ENCODE measurements at regions not wholly inside any gene's neighbourhood (a gene's known extent, or its start where the extent isn't known, plus 50 kb on each side); places are given as distances from the start of the nearest gene placed in this dataset.
"Not testable (repeated sequence)": the region's sequence is repeated elsewhere in the genome, so short reads cannot be mapped to it uniquely, and the experiment has no call there.

DNA sequence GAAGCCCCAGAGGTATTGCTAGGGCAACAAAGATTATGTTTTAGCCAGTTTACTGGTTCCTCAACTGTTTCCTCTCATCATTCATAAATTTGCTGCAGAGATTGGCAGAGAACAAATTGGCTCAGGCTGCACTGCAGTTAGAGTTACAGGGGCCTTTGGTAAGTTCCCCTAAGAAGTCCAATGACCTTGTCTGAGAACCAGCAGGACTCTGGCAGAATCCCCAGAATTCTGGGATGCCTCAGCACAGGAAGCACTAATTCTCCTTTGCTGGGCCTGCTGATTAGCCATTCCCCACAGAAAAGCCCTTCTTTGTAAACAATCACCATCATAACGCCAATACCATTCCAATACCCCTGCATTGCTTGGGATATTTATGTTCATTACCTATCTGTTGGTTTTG is 151.3 kb downstream of the USP46 start:
- Mint-ChIP-seq H3K4me1 (ENCODE audit: unreplicated experiment) (no peaks in the 10 kb centered on the region), H3K27me3 (ENCODE audit: unreplicated experiment) (peaks cover 23% of the 10 kb centered on the region), H3K4me3 (ENCODE audit: unreplicated experiment) (no peak overlapping the region), H3K36me3 (ENCODE audit: unreplicated experiment) (no peaks in the 10 kb centered on the region), H3K27ac (ENCODE audit: unreplicated experiment) (no peak overlapping the region), H3K9me3 (ENCODE audit: unreplicated experiment) (no peaks in the 10 kb centered on the region)
- TF ChIP-seq, protein P1, sequence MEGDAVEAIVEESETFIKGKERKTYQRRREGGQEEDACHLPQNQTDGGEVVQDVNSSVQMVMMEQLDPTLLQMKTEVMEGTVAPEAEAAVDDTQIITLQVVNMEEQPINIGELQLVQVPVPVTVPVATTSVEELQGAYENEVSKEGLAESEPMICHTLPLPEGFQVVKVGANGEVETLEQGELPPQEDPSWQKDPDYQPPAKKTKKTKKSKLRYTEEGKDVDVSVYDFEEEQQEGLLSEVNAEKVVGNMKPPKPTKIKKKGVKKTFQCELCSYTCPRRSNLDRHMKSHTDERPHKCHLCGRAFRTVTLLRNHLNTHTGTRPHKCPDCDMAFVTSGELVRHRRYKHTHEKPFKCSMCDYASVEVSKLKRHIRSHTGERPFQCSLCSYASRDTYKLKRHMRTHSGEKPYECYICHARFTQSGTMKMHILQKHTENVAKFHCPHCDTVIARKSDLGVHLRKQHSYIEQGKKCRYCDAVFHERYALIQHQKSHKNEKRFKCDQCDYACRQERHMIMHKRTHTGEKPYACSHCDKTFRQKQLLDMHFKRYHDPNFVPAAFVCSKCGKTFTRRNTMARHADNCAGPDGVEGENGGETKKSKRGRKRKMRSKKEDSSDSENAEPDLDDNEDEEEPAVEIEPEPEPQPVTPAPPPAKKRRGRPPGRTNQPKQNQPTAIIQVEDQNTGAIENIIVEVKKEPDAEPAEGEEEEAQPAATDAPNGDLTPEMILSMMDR (IDR thresholded peaks at IDR 0.05): no peak
- DNase-seq (ENCODE audit: extremely low spot score, unreplicated experiment): no peak

DNA sequence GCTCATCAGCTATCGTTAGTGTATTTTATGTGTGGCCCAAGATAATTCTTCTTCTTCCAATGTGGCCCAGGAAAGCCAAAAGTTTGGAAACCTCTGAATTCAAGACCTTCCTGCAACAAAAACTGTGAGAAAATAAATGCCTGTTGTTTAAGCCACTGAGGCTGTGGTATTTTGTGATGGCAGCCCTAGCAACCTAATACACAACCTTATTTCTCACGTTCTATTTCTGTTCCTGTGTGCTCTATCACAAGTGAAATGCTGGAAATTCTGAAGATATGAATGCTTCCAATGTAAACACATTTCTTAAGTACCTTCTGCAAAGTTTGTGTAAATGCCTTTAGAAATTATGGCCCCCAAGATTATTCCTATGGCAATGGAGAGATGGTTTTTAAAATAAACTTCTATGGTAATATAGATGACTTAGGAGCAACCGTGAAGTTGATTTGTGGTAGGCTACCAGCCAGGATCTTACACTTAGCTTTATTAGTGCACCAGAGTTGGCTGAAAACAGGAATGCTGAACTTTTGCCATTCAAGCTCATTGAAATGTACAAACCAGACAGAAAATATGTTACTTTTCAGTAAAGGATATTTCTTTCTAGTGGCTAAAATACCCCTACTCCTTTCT is 148.0 kb downstream of the USP46 start:
- Mint-ChIP-seq H3K4me1 (ENCODE audit: unreplicated experiment) (no peaks in the 10 kb centered on the region), H3K4me3 (ENCODE audit: unreplicated experiment) (no peak overlapping the region), H3K36me3 (ENCODE audit: unreplicated experiment) (no peaks in the 10 kb centered on the region), H3K27me3 (ENCODE audit: unreplicated experiment) (peaks cover 6% of the 10 kb centered on the region), H3K27ac (ENCODE audit: unreplicated experiment) (no peak overlapping the region), H3K9me3 (ENCODE audit: unreplicated experiment) (no peaks in the 10 kb centered on the region)
- TF ChIP-seq, protein P1 (IDR thresholded peaks at IDR 0.05): no peak
- DNase-seq (ENCODE audit: extremely low spot score, unreplicated experiment): no peak

DNA sequence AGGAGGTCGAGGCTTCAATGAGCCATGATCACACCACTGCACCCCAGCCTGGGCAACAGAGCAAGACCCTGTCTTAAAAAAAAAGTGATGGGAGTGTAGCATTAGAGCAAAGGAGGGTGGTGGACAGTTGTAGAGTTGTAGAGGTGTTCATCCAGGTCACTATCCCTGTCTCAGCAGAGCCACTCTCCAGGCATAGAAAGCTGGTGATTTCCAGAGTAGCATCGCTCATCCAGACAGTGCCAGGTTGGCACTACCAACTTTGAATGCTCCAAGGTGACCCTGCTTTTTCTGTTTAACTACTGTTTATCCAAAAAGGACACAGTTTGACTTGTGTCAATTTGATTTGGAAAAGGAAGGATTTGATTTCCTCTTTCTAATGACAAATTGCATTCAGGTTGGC is 147.3 kb downstream of the USP46 start:
- TF ChIP-seq, protein P1 (IDR thresholded peaks at IDR 0.05): no peak
- no peak for DNase-seq (ENCODE audit: extremely low spot score, unreplicated experiment)
- Mint-ChIP-seq H3K9me3 (ENCODE audit: unreplicated experiment) (no peaks in the 10 kb centered on the region), H3K27ac (ENCODE audit: unreplicated experiment) (no peak overlapping the region), H3K4me1 (ENCODE audit: unreplicated experiment) (no peaks in the 10 kb centered on the region), H3K36me3 (ENCODE audit: unreplicated experiment) (no peaks in the 10 kb centered on the region), H3K27me3 (ENCODE audit: unreplicated experiment) (peaks cover 3% of the 10 kb centered on the region), H3K4me3 (ENCODE audit: unreplicated experiment) (no peak overlapping the region)

DNA sequence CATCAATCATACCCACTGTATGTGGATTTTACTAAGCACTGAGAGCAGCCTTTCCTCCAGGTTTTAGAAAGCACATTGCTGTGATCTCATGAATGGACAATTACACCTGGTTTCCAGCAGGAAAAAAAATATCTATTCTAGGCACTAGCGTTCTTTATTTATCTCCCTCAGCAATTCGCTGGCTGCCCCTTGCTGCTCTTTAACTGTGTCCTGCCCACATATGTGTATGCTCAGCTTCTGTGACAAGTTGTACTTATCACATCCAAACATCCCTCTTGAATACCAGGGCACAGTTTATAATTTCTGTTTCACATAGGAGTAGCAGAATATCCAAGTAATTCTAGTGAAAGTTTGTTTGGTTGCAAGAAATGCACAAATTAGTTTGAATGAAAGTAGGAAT is 146.8 kb downstream of the USP46 start:
- no peak for DNase-seq (ENCODE audit: extremely low spot score, unreplicated experiment)
- no peaks in the 10 kb centered on the region for H3K9me3 Mint-ChIP-seq (ENCODE audit: unreplicated experiment)
- no peaks in the 10 kb centered on the region for H3K36me3 Mint-ChIP-seq (ENCODE audit: unreplicated experiment)
- H3K27me3 Mint-ChIP-seq (ENCODE audit: unreplicated experiment): peaks cover 3% of the 10 kb centered on the region
- H3K27ac Mint-ChIP-seq (ENCODE audit: unreplicated experiment): no peak overlapping the region
- H3K4me1 Mint-ChIP-seq (ENCODE audit: unreplicated experiment): no peaks in the 10 kb centered on the region
- H3K4me3 Mint-ChIP-seq (ENCODE audit: unreplicated experiment): no peak overlapping the region
- TF ChIP-seq, protein P1 (IDR thresholded peaks at IDR 0.05): no peak

DNA sequence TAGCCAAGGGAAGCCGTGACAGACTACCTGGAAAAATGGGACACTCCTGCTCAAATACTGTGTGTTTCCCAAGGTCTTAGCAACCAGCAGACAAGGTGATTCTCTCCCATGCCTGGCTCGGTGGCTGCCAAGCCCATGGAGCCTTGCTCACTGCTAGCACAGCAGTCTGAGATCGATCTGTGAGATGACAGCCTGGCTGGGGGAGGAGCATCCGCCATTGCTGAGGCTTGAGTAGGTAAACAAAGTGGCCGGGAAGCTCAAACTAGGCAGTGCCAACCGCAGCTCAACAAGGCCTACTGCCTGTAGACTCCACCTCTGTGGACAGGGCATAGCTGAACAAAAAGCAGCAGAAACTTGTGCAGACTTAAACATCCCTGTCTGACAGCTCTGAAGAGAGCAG is 137.0 kb downstream of the USP46 start:
- not testable (repeated sequence) for H3K4me1 Mint-ChIP-seq (ENCODE audit: unreplicated experiment); H3K36me3 Mint-ChIP-seq (ENCODE audit: unreplicated experiment); DNase-seq (ENCODE audit: extremely low spot score, unreplicated experiment); H3K27ac Mint-ChIP-seq (ENCODE audit: unreplicated experiment); H3K9me3 Mint-ChIP-seq (ENCODE audit: unreplicated experiment); H3K4me3 Mint-ChIP-seq (ENCODE audit: unreplicated experiment)
- peaks cover 31% of the 10 kb centered on the region for H3K27me3 Mint-ChIP-seq (ENCODE audit: unreplicated experiment)

DNA sequence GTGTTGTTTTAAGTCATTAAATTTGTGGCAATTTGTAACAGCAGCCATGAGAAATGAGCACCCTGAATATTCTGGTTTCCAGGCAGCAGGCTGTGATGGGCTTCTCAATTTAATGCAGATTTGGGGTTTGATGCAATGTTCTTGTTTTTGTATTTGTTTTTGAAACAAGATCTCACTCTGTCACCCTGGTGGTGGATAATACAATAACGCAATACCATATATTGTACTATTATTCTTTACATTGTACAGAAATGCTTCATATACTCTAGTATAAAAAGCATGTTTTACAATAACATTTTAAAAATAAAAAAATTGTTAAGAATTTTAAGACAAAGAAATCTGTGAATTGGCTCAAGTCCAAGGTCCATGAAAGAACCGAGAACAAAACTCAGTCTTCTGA is 129.1 kb downstream of the USP46 start:
- H3K4me1 Mint-ChIP-seq (ENCODE audit: unreplicated experiment): no peaks in the 10 kb centered on the region
- H3K4me3 Mint-ChIP-seq (ENCODE audit: unreplicated experiment): no peak overlapping the region
- TF ChIP-seq, protein P1 (IDR thresholded peaks at IDR 0.05): no peak
- H3K36me3 Mint-ChIP-seq (ENCODE audit: unreplicated experiment): no peaks in the 10 kb centered on the region
- no peak overlapping the region for H3K27ac Mint-ChIP-seq (ENCODE audit: unreplicated experiment)
- H3K9me3 Mint-ChIP-seq (ENCODE audit: unreplicated experiment): no peaks in the 10 kb centered on the region
- H3K27me3 Mint-ChIP-seq (ENCODE audit: unreplicated experiment): peaks cover 21% of the 10 kb centered on the region
- DNase-seq (ENCODE audit: extremely low spot score, unreplicated experiment): no peak
